ENCODE measurements at regions not wholly inside any gene's neighbourhood (a gene's known extent, or its start where the extent isn't known, plus 50 kb on each side); places are given as distances from the start of the nearest gene placed in this dataset.

DNA sequence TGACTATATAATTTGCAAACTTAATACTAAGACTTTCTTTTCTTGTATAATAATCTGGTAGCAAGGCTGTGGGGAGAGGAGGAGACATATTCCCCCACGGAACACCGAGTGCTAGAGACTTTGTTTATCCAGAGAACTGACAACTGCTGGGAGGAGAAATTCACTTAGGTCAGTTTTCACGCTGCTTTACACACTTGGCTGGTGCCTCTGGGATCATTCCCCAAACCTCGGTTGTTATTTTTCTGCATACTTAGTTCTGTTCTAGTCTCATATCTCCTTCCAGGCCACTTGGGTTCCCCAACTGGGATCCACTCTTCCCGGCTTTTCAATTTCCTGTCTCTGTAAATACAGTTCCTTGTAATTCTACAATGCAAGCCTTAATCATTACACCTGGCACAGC is 238.2 kb upstream of the ADAMTS16 start:
- TF ChIP-seq, protein P1, sequence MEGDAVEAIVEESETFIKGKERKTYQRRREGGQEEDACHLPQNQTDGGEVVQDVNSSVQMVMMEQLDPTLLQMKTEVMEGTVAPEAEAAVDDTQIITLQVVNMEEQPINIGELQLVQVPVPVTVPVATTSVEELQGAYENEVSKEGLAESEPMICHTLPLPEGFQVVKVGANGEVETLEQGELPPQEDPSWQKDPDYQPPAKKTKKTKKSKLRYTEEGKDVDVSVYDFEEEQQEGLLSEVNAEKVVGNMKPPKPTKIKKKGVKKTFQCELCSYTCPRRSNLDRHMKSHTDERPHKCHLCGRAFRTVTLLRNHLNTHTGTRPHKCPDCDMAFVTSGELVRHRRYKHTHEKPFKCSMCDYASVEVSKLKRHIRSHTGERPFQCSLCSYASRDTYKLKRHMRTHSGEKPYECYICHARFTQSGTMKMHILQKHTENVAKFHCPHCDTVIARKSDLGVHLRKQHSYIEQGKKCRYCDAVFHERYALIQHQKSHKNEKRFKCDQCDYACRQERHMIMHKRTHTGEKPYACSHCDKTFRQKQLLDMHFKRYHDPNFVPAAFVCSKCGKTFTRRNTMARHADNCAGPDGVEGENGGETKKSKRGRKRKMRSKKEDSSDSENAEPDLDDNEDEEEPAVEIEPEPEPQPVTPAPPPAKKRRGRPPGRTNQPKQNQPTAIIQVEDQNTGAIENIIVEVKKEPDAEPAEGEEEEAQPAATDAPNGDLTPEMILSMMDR (IDR thresholded peaks at IDR 0.05; ENCODE audit: insufficient read depth, low read length): no peak
- TF ChIP-seq SPI1 (IDR thresholded peaks at IDR 0.05; ENCODE audit: borderline replicate concordance, low read depth) (no peak), POLR2AphosphoS5 (IDR thresholded peaks at IDR 0.05; ENCODE audit: low read depth) (no peak)
- TF ChIP-seq, protein P2, sequence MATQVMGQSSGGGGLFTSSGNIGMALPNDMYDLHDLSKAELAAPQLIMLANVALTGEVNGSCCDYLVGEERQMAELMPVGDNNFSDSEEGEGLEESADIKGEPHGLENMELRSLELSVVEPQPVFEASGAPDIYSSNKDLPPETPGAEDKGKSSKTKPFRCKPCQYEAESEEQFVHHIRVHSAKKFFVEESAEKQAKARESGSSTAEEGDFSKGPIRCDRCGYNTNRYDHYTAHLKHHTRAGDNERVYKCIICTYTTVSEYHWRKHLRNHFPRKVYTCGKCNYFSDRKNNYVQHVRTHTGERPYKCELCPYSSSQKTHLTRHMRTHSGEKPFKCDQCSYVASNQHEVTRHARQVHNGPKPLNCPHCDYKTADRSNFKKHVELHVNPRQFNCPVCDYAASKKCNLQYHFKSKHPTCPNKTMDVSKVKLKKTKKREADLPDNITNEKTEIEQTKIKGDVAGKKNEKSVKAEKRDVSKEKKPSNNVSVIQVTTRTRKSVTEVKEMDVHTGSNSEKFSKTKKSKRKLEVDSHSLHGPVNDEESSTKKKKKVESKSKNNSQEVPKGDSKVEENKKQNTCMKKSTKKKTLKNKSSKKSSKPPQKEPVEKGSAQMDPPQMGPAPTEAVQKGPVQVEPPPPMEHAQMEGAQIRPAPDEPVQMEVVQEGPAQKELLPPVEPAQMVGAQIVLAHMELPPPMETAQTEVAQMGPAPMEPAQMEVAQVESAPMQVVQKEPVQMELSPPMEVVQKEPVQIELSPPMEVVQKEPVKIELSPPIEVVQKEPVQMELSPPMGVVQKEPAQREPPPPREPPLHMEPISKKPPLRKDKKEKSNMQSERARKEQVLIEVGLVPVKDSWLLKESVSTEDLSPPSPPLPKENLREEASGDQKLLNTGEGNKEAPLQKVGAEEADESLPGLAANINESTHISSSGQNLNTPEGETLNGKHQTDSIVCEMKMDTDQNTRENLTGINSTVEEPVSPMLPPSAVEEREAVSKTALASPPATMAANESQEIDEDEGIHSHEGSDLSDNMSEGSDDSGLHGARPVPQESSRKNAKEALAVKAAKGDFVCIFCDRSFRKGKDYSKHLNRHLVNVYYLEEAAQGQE (IDR thresholded peaks at IDR 0.05; ENCODE audit: insufficient replicate concordance, low read depth): no peak
- H3K27me3 ChIP-seq (ENCODE audit: insufficient read depth, poor library complexity, severe bottlenecking): no peaks in the 10 kb centered on the region

DNA sequence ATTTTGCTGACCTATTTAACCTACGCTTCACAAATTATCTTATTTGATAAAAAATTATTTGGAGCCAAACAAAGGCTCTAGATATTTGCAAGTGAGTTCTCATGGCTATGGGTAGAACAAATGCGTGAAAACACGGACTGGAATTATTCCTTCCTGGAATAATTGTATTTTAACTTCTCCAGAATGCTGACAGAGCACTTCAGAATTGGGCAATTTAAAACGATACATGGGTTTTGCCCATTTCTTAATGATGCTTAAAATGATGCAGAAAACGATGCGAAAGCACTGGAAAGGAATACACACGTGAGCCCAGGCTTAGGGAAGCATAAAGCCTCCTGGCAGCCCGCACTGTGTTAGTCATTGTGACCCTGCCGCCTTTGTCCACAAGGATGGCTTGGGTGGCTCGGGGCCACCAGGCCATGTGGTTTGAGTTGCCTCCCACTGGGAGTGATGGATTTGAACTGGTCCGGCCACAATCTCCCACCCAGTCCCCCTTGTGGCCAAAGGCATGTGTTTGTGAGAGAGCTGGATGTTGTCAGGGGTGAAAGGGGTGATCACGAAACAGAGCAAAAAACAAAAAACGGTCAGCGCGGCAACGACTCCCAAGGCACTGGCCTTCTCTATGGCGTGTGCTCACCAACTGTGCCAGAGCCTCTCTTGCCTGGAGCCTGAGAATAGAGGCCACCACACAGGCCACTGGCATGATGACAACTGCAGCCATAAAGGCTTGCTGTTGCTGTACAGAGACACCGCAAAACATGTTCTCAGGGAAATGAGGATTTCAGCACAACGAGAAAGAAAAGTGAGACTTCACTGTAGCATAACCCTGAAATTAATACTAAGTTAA is 234.2 kb upstream of the ADAMTS16 start:
- no peaks in the 10 kb centered on the region for H3K27me3 ChIP-seq (ENCODE audit: insufficient read depth, poor library complexity, severe bottlenecking)
- TF ChIP-seq POLR2AphosphoS5 (IDR thresholded peaks at IDR 0.05; ENCODE audit: low read depth) (no peak), SPI1 (IDR thresholded peaks at IDR 0.05; ENCODE audit: borderline replicate concordance, low read depth) (no peak), GABPA (IDR thresholded peaks at IDR 0.05; ENCODE audit: low read depth) (no peak)
- TF ChIP-seq, protein P1 (IDR thresholded peaks at IDR 0.05; ENCODE audit: insufficient read depth, low read length): no peak
- no peak overlapping the region for H3K27ac ChIP-seq (replicated peaks)
- no peak for DNase-seq (ENCODE audit: low read depth in 1 of 2, low spot score in 1 of 2)
- H3K4me3 ChIP-seq (replicated peaks; ENCODE audit: insufficient read depth, low read length): no peak overlapping the region

More for the DNA sequence above, 238.2 kb upstream of the ADAMTS16 start:
- DNase-seq (ENCODE audit: low read depth in 1 of 2, low spot score in 1 of 2): no peak
- H3K27ac ChIP-seq (replicated peaks): no peak overlapping the region
- no peak overlapping the region for H3K4me3 ChIP-seq (replicated peaks; ENCODE audit: insufficient read depth, low read length)

DNA sequence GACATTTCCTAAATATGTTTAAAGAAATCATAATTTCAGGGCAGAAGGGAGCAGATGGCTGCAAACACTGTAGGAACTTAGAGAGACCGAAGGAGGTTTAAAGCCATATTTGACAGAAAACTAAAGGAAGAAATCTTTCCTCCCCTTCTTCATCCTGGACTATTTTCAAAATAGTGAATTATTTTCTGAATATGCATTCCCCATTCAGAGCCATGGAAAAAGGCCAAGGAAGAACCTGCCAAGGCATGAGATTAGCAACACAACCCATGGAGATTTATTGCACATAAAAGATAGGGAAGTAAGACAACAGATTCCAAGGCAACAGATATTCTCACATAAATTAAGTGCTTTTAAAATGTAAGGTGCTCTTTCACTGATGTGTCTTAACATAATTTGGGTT is 233.3 kb upstream of the ADAMTS16 start:
- H3K27ac ChIP-seq (replicated peaks): no peak overlapping the region
- DNase-seq (ENCODE audit: low read depth in 1 of 2, low spot score in 1 of 2): no peak
- H3K4me3 ChIP-seq (replicated peaks; ENCODE audit: insufficient read depth, low read length): no peak overlapping the region
- no peak for TF ChIP-seq POLR2AphosphoS5 (IDR thresholded peaks at IDR 0.05; ENCODE audit: low read depth)
- no peaks in the 10 kb centered on the region for H3K27me3 ChIP-seq (ENCODE audit: insufficient read depth, poor library complexity, severe bottlenecking)

DNA sequence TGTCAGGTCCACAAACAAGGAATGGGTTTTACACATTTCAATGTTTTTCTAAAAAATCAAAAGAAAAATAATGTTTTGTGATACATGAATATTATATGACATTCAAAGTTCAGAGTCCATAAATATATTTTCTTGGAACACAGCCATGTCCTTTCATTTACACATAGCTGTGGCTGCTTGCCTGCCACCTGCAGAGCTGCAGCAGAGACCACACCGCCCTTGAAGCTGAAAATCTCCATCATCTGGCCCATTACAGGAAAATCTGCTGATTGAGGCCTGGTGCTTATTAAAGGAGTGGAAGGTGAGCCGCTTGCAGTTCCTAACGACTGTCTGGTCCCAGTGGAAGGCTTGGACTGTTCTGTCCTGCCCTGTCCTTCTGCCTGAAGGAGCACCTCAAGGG is 232.6 kb upstream of the ADAMTS16 start:
- H3K27me3 ChIP-seq (ENCODE audit: insufficient read depth, poor library complexity, severe bottlenecking): no peaks in the 10 kb centered on the region
- TF ChIP-seq, protein P2 (IDR thresholded peaks at IDR 0.05; ENCODE audit: insufficient replicate concordance, low read depth): no peak
- no peak for TF ChIP-seq GABPA (IDR thresholded peaks at IDR 0.05; ENCODE audit: low read depth)
- no peak for TF ChIP-seq POLR2AphosphoS5 (IDR thresholded peaks at IDR 0.05; ENCODE audit: low read depth)
- TF ChIP-seq, protein P1 (IDR thresholded peaks at IDR 0.05; ENCODE audit: insufficient read depth, low read length): no peak
- no peak for TF ChIP-seq SPI1 (IDR thresholded peaks at IDR 0.05; ENCODE audit: borderline replicate concordance, low read depth)
- DNase-seq (ENCODE audit: low read depth in 1 of 2, low spot score in 1 of 2): no peak
- no peak overlapping the region for H3K27ac ChIP-seq (replicated peaks)
- H3K4me3 ChIP-seq (replicated peaks; ENCODE audit: insufficient read depth, low read length): no peak overlapping the region
